Inferior parietal cortex (tissue), 1 donor: ENCODE measurements at regions not wholly inside any gene's neighbourhood (a gene's known extent, or its start where the extent isn't known, plus 50 kb on each side); places are given as distances from the start of the nearest gene placed in this dataset.

ENCODE experiments used
- DNase-seq: peaks from one replicate; pipeline ENCODE4 v3.0.0-alpha.2; 2016; ENCODE audit errors: extremely low spot score

DNA sequence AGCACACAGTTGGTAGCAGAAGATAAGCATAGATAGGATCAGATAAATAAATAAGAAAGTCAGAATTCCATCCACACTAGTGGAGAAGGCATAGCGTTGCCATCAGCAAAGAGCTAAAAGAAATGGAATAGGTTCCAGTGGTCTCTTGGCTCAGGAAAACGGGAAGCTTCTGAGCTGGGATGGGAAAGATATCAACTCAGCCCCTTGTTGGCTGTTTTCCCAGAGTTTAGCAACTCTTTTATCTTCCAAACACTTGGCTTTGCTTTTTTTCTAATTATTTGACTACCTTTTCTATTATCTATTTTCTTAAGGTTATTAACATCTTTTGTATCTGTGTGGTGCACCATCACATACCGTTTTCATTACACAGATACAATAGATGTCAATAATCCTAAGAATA lies 445.7 kb upstream of the TRPC7 start:
- no peak for DNase-seq

DNA sequence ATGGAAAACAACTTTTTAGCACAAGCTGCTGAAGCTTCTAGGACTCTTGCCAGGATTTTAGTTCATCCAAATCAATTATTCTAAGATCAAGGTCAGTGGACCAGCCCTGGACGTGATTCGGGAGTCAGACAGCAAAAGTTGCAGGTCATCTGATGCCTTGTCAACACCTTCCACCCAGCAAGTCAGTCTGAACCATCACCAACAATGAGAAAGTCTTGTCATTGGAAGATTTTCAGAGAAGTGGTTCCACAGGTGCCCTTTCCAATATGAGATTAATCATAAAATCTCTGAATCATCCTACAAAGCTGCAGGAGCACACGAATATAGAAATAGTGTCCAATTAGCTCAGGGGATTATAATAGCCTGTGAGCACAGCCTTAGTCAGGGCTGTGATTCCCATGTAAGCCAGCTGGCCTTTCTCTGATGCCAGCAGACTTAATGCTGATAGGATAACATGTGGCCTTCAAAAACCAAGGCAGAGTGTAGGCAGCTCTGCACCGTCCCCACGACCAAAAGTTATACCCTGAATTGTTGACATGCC lies 445.0 kb upstream of the TRPC7 start:
- no peak for DNase-seq

DNA sequence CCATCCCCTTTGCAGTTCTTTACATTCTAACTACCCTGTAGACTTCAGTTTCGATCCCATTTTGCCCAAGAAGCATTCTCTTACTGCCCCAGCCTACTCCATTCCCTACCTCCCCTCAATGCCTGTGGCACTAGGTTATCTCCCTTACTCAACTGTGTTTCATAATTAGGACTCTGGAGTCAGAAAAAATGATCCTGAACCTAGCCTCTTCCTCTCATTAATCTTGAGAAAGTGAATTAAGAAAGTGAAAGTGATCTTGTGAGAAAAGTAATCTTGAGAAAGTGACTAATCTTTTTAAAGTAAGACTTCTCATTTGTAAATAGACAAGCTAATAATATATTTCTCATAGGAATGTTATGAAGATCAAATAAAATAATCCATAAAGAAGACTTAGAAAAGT lies 444.0 kb upstream of the TRPC7 start:
- DNase-seq, result no peak

DNA sequence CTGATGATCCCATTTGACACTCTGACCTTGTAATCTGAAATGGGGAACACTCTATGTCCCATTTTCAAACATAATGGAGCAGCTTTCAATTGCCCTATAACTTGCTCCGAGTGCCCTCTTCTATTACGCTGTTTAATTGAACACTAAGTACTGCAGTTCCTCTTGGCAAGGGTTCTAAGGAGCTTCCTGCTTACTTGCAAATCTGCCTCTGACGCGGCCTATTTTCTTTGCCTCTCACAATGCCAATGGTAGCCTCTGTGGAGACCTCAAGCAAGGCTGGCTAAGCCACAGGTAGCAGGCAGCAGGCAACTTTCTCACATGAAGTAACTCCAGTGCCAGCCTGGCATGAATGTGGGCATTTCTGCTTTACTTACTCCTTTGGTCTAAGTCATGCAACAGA lies 443.4 kb upstream of the TRPC7 start:
- DNase-seq, result no peak

DNA sequence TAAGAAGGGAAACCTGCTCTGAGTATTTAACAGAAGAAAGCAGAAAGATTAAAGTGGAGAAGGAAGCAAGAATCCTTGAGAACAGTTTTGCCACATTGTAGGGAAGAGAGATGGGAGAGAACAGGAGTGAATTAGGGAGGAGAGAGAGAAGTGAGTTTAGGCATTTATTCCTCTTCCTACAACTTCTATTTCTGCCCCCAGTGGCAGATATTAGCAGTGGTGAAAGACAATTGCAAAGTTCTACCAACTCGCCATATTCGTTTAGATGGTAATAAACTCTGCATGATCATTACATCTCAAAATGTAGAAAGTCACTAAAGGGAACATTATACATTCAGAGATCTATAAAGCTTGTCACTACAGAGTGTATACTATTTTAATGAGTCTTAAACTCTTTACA lies 440.1 kb upstream of the TRPC7 start:
- no peak for DNase-seq

DNA sequence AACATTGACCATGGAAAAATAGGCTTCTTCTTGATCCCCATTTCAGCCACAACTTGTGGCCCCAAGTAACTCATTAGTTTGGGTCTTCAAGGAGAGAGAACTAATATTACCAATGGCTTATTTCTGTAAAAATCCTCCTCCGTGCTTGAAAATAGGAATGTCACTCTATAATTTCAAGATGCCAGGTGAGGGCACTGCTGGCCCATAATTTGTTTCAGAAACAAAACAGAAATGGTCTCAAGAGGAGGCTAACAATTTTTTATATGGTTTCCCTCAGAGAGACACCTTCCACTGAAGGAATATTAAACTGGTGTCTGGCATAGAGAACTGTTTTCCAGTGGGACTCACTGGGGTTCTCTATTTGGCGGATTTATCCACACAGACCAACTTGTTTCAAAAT lies 437.0 kb upstream of the TRPC7 start:
- peak; percentile 72 for DNase-seq

DNA sequence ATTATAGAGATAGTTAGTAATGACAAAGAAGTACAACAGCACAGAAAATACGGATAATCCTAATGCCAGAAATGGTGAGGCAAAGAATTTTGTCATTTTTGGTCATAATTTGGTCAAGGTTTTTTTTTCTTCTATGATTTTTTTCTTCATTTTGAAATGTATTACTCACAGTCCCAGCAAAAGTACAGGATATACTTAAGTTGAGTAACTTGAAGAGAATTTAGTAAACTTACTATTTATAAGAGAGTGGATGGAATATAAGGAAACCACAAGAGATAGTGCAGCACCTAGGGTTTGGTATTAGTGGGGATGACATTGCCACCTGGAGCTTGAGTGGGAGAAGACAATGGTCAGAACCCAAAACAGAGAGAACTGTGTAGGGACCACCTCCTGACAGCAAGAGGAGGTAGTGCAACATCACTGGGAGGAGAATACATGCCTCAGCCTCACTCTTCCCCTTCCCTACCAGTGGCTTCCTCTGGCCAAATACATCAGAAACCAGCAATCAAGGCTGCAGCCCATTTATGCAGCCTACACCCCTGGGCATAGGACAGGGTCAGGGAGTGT lies 434.5 kb upstream of the TRPC7 start:
- no peak for DNase-seq

DNA sequence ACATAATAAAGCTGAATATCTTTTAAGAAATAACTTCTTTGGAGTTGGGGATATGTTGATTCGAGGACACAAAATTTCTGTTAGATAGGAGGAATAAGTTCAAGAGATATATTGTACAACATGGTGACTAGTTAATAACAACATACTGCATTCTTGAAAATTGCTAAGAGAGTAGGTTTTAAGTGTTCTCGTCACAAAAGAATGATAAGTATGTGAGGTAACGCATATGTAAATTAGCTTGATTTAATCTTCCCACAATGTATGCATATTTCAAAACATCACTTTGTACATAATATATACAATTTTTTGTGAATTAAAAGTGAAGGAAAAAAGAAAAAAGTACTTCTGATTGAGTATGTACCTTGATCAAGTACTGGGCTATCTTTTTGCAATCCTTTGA lies 428.0 kb upstream of the TRPC7 start:
- DNase-seq, result no peak

DNA sequence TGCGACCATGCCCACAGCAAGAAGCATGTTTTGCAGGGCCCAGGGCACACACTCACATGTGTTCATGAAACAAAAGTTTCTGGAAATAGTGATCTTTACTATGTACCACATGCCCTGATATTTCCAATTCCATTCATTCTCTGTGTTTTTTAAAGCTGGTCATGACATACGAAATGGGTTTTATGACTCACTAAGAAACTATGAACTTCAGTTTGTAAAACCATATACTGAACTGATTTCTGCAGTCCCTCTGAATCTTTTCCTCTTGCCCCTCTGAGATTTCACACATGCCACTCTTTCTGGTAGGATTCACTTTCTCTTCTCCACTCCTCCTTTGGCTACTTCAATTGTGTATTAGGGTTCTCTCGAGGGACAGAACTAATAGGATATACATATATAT lies 416.1 kb upstream of the TRPC7 start:
- DNase-seq, result no peak

DNA sequence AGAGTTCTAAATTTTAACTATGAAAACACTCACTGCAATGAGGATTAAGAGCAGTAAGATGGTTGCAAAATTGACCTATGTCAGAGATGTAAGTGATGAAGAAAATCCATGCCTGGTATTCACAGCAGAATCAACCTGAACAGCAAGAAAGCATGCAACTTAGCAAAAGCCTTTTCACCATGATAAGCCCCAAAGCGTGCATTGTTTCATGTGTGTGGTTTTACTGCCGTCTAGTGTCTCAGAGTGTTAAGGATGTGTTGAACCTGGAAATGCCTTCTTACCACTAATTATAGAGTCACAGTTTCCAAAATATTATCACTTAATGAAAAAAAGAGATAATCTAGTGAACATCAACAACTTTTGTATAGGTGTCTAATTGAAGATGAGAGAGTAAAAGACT lies 415.2 kb upstream of the TRPC7 start:
- DNase-seq, result no peak

DNA sequence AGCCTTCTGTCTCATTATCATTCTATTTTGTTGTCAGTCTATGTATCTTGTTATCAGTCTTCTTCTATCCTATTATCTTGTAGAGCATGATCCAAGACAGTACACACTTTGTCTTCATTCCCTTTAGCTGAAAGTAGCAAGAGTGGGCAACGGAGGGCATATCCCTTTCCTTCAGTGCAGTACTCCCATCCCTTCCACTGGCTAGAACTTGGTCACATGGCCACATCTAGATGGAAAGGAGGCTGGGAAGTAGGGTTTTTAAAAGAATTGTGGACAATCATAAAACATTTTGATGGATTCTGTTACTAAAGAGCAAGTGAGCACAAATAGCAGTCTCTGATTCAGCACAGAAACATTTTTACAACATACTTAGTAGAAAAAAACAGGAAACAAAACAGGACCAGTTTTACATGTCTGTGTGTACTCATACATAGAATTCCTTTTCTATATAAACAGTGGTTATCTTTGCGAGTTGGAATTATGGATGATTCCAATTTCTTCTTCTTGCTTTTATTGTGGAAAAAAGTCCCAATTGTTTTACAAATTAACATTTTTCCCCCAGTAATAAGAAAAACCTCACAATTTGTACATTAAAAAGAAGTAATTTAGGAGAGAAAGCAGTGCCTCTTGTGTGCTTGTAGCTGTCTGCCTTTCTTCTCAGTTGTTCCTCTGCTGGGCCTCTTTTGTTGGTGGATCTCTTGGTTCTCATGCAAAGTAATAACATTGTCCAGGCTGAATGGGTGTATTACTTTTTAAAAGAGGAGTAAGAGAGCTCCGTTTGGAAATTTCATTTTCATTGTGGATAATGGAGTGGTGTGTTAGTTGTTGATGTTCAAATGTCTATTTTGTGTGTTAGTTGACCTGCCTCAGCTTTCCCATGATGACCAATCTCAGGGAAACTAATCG lies 410.9 kb upstream of the TRPC7 start:
- no peak for DNase-seq

DNA sequence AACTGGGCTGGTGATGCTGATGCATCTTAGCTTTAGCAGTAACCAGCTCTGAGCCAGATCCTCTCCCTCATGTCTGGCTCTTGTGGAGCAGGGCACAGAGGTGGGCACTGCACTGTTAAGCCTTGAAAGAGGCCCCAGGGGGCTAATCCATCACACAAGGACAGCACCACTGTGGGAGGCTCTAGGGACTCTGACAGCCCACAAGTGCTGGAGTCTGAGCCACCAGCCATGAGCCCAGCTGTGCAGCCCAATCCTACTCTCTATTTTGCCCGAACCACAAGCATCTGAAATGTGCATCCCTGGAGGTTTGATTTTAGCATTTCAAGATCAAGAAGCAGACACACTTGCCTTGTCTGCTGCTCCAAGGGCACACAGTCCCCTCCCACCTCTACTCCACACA lies 407.1 kb upstream of the TRPC7 start:
- DNase-seq, result no peak

DNA sequence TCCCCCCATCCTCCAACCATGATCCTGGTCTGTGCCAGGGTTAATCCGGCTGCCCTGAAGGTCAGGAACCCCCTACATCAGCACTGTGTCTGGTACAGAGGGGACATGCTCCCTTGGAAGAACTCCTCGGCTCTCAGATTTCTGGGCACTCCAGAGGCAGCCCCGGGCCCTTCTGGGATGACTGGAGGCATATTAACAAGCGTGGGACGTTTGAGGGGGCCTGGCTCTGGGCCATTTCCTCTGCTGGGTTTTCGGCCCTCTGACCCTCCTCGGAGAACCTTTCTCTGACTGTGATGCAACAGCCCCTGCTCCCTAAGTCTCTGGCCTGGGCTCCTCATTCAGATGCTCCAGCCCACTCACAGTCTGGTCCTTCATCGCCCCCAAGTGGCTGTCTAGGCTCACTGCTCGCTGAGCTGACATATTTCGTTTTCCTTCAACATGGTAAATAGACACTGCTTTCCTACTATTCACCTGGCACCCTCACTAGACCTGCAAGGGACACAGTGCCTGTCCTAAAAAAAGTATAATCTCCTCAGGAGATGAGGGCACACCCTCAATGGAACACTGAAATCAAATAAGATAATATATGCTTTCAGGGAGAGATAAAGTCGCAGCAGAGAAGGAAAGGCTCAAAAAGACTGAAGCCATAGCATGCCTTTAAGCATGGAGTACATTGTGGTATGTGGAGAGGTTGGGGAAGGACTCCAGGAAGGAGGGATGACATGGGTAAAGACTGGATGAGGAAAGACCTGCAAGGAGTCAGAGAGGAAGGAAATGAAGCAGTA lies 404.7 kb upstream of the TRPC7 start:
- peak; percentile 84 for DNase-seq

DNA sequence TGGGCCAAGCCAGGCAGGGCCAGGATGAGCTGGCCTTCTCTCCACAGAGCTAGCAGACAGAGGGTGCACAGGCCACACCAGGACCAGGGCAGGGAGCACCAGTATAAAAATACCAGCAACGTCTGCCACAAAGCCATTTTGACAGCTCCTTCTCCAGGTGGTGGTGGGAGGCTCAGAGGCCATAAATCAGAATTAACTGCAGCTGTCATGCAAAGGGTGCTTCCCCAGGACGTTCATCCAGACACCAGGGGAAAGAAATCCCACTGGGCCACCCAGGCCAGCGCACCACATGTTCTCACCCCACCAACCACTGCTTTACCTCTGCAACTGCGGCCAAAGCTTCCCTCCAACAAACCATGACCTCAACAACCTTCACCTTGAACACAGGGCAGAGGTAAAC lies 403.7 kb upstream of the TRPC7 start:
- no peak for DNase-seq

DNA sequence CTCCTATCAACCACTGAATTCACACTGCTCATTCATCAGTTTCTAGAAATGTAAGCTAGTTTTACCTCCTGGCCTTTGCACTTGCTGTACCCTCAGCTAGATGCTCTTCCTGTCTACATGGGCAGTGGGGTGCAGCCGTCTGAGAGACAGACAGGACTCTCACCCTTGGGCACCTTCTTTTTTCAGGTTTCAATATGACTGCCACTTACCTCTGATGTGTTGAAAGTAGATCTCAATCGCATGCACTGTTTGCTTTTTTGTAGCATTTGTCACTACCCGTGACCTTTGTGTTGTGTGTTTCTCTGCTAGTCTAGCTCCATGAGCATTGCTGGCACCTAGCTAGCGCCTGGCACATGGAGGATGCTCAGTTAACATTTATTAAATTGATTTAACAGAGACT lies 403.1 kb upstream of the TRPC7 start:
- DNase-seq, result no peak

DNA sequence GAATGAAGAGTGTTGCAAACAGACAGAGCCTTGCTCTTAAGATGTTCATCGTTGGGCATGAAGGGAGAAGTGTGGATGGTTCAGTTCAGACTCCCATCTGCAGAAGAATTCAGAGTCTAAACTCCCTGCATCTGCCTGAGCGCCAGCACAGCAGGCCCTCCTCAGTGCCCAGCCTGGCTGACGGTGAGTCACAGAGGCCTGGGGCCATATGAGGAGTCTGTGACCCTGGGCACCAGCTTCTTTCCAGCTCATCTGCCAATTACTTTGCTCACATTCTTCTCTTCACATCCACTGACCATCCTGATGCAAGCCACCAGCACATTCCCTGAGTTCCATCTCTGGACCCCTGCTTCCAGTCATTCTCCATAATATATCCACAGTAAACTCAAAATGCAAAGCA lies 401.1 kb upstream of the TRPC7 start:
- DNase-seq, result no peak

DNA sequence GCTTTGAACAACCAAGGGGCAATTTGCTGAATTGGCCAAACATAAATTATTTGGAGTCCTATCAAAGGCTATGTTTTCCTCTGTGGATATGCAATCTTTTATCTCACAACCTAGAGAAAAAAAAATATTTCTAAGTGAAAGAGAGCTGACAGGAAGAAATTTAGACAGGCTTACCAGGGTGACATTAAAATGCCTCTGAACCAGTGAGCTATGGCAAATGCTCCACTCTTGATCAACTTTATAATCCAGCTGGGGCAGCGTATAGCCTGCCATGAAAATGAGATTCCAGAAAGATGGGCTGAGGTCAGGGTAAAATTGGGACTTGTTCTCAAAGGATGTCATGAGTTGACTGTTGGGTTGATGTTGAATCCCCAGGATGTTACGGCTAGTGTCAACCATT lies 399.3 kb upstream of the TRPC7 start:
- DNase-seq, result no peak

DNA sequence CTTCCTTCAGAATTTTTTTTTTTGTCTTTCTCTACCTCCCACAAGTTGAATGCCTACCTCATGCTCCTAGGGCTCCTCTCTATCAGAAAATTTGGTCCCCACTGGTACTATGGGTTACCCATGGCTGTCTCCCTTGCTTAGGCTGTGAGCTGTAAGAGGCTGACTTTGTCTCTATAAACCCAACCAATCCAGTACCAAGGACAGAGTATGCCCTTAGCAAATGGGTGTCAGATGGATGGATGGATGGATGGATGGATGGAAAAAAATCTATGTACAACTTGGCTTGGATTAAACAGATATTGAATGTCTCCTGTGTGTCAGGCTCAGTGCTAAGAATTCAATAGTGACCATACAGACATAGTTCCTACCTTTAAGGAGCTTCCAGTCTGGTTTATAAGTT lies 398.2 kb upstream of the TRPC7 start:
- DNase-seq, result no peak

DNA sequence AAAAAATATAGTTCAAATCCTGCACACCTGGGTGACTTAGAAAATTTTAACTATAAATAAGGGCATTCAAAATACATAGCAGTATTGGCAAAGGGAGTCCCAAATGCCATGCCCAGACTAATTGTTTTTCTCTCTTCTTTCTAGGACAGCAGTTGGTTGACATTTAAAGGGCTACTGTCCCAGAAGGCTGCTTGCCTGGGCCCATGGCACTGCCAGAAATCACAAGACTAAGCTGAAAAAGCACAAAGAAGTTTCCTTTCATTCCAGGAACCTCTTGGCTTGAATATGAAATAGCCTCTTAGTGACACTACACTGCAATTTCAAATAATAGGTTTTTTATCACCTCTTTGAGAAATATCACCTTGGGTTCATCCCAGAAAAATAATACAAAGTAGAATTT lies 388.9 kb upstream of the TRPC7 start:
- no peak for DNase-seq

DNA sequence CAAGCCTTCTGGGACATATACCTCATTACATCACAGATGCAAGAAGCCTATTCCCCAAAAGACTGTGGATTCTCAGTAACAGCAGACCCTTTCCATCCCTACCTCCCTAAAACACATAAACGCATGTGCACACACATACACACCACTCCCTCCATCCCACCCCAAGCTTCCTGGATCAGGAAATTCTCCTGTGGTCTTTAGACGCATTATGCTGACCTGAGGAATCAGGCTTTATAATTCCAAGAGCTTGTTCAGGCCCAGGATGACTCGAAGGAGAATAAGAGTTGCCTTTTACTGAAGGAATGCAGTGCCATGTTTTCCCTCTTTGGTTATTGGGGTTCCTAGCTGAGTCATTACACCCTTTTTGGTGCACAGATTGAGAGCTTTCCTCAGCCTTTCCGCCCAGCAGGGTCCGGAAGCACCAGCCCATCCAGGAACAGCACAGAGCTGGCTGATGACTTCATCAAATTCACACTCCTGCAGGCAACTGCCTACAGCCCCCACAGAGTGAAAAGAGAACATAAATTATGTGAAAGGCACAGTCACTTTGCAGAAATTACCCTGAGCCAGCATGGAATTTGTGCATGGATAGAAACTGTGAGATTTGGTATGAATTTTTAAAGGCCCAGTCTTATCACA lies 385.0 kb upstream of the TRPC7 start:
- peak; percentile 38 for DNase-seq

DNA sequence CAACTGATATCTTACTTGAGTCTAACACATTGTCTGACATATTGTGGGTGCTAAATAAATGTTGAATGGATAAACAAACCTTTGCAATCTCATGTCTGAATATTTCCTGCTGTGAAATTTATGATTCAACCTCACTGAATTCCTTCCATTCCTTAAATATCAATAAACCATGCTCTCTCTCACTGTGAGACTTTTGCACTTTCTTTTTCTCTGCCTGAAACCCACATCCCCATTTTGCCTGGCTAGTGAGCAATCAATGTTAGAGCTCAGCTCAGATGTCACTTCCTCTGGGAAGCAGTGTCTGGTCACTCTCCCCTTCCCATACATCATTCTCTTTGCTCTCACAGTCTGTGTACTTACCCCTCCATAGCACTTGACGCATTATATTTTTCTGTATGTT lies 383.7 kb upstream of the TRPC7 start:
- no peak for DNase-seq

DNA sequence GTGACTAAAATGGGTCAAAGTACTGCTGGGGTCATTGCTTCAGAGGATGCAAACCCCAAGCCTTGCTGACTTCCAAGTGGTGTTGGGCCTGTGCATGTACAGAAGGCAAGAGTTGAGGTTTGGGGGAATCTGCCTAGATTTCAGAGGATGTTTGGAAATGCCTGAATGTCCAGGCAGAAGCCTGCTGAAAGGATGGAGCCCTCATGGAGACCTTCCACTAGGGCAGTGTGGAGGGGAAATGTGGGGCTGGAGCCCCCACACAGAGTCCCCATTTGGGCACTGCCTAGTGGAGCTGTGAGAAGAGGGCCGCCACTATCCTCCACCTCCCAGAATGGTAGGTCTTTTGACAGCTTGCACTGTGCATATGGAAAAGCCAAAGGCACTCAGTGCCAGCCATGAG lies 377.7 kb upstream of the TRPC7 start:
- DNase-seq, result no peak
